ENCODE measurements at regions not wholly inside any gene's neighbourhood (a gene's known extent, or its start where the extent isn't known, plus 50 kb on each side); places are given as distances from the start of the nearest gene placed in this dataset.

- TF ChIP-seq PRMT3 (CRISPR knock-in tag; IDR thresholded peaks at IDR 0.05; ENCODE audit: borderline replicate concordance, low read depth) (no peak), HCFC1 (IDR thresholded peaks at IDR 0.05; ENCODE audit: low read depth, low read length) (no peak), ZNF720 (CRISPR knock-in tag; IDR thresholded peaks at IDR 0.05) (no peak), PTBP1 (IDR thresholded peaks at IDR 0.05; ENCODE audit: low read depth, low read length, poor library complexity, severe bottlenecking) (no peak), ZNF451 (CRISPR knock-in tag; IDR thresholded peaks at IDR 0.05) (no peak), POLR2A (IDR thresholded peaks at IDR 0.05; ENCODE audit: insufficient read depth in 1 of 2, low read depth in 2 of 2, low read length in 2 of 2) (no peak), RFX5 (IDR thresholded peaks at IDR 0.05; ENCODE audit: low read depth, low read length) (no peak), NFATC3 (CRISPR knock-in tag; IDR thresholded peaks at IDR 0.05) (no peak), ZNF331 (CRISPR knock-in tag; IDR thresholded peaks at IDR 0.05) (no peak), MEIS1 (CRISPR knock-in tag; IDR thresholded peaks at IDR 0.05; ENCODE audit: borderline replicate concordance) (no peak), TFAP4 (IDR thresholded peaks at IDR 0.05; ENCODE audit: borderline replicate concordance, low read depth) (no peak), ZBTB14 (CRISPR knock-in tag; IDR thresholded peaks at IDR 0.05) (no peak), EHMT2 (IDR thresholded peaks at IDR 0.05; ENCODE audit: borderline replicate concordance, low read depth, low read length) (no peak), SP2 (CRISPR knock-in tag; IDR thresholded peaks at IDR 0.05) (no peak)
Observed at GRCh38 chr11:92554688-92555087, 330.1 kb downstream of the FAT3 start.
